Liver (tissue), 3 donors: ENCODE measurements at regions not wholly inside any gene's neighbourhood (a gene's known extent, or its start where the extent isn't known, plus 50 kb on each side); places are given as distances from the start of the nearest gene placed in this dataset.

Experiments used
- CTCF ChIP-seq: fragments of 150-350 bp; IDR thresholded peaks from 2 replicates; pipeline ENCODE4 v1.5.1; 2017; ENCODE audit warnings: improper control_type of control experiment, low read depth, low read length; ENCODE audit not compliant: missing input control
- EGR1 ChIP-seq, 2 donors: IDR thresholded peaks; 2 replicates each; pipeline ENCODE4 v1.6.1; 2016 to 2018; ENCODE audit warnings: antibody characterized with exemption in 2 of 2, low read depth in 2 of 2
- FOXA2 ChIP-seq: IDR thresholded peaks from 2 replicates; pipeline ENCODE4 v1.6.1; 2016; ENCODE audit warnings: antibody characterized with exemption
- JUND ChIP-seq, 2 donors: IDR thresholded peaks; 2 replicates each; pipeline ENCODE4 v1.6.1; 2016; ENCODE audit warnings: antibody characterized with exemption in 2 of 2
- RAD21 ChIP-seq, 2 donors: IDR thresholded peaks; 2 replicates each; pipeline ENCODE4 v1.6.1; 2016; ENCODE audit warnings: antibody characterized with exemption in 2 of 2, mild to moderate bottlenecking in 2 of 2
- SP1 ChIP-seq: IDR thresholded peaks from 2 replicates; pipeline ENCODE4 v1.6.1; 2018; ENCODE audit warnings: antibody characterized with exemption, mild to moderate bottlenecking
- TF ChIP-seq, protein P1 (sequence below): IDR thresholded peaks from 2 replicates; pipeline ENCODE4 v1.6.1; 2016; ENCODE audit warnings: antibody characterized with exemption
- TF ChIP-seq, protein P2 (sequence below): IDR thresholded peaks from 2 replicates; pipeline ENCODE4 v1.6.1; 2016; ENCODE audit warnings: antibody characterized with exemption
- TF ChIP-seq, protein P3 (sequence below): IDR thresholded peaks from 2 replicates; pipeline ENCODE4 v1.6.1; 2016; ENCODE audit warnings: antibody characterized with exemption, mild to moderate bottlenecking
- donor health status: healthy.
- donor health status: healthy.

DNA sequence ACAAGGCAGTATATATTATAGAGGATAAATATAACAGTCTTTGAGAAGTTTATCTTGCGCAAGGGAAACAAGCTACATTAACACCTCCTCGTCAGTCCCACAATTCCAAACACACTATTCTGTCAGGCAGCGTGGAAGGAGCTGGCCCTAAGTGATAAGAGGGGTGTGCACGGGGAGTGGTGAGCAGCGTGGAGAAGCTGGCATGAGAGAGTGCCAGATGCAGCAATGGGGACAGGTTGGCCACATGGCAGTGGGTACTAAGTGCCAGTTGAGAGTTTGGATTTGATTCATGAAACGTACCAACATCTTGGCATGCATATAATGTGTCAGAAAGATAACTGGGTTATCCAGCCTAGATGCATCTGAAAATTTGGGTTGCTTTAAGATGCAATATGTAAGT, 460.2 kb downstream of the ICE1 start:
- TF ChIP-seq CTCF (no peak), SP1 (no peak), EGR1 (IDR thresholded peaks at IDR 0.05; ENCODE audit: low read depth in 2 of 2) (no peak), JUND (IDR thresholded peaks at IDR 0.05) (no peak), FOXA2 (no peak), RAD21 (IDR thresholded peaks at IDR 0.05) (no peak)
- TF ChIP-seq, protein P1, sequence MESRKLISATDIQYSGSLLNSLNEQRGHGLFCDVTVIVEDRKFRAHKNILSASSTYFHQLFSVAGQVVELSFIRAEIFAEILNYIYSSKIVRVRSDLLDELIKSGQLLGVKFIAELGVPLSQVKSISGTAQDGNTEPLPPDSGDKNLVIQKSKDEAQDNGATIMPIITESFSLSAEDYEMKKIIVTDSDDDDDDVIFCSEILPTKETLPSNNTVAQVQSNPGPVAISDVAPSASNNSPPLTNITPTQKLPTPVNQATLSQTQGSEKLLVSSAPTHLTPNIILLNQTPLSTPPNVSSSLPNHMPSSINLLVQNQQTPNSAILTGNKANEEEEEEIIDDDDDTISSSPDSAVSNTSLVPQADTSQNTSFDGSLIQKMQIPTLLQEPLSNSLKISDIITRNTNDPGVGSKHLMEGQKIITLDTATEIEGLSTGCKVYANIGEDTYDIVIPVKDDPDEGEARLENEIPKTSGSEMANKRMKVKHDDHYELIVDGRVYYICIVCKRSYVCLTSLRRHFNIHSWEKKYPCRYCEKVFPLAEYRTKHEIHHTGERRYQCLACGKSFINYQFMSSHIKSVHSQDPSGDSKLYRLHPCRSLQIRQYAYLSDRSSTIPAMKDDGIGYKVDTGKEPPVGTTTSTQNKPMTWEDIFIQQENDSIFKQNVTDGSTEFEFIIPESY: no peak
- TF ChIP-seq, protein P2, sequence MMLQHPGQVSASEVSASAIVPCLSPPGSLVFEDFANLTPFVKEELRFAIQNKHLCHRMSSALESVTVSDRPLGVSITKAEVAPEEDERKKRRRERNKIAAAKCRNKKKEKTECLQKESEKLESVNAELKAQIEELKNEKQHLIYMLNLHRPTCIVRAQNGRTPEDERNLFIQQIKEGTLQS: no peak
- TF ChIP-seq, protein P3, sequence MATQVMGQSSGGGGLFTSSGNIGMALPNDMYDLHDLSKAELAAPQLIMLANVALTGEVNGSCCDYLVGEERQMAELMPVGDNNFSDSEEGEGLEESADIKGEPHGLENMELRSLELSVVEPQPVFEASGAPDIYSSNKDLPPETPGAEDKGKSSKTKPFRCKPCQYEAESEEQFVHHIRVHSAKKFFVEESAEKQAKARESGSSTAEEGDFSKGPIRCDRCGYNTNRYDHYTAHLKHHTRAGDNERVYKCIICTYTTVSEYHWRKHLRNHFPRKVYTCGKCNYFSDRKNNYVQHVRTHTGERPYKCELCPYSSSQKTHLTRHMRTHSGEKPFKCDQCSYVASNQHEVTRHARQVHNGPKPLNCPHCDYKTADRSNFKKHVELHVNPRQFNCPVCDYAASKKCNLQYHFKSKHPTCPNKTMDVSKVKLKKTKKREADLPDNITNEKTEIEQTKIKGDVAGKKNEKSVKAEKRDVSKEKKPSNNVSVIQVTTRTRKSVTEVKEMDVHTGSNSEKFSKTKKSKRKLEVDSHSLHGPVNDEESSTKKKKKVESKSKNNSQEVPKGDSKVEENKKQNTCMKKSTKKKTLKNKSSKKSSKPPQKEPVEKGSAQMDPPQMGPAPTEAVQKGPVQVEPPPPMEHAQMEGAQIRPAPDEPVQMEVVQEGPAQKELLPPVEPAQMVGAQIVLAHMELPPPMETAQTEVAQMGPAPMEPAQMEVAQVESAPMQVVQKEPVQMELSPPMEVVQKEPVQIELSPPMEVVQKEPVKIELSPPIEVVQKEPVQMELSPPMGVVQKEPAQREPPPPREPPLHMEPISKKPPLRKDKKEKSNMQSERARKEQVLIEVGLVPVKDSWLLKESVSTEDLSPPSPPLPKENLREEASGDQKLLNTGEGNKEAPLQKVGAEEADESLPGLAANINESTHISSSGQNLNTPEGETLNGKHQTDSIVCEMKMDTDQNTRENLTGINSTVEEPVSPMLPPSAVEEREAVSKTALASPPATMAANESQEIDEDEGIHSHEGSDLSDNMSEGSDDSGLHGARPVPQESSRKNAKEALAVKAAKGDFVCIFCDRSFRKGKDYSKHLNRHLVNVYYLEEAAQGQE: no peak
